ENCODE measurements at regions not wholly inside any gene's neighbourhood (a gene's known extent, or its start where the extent isn't known, plus 50 kb on each side); places are given as distances from the start of the nearest gene placed in this dataset.

DNA sequence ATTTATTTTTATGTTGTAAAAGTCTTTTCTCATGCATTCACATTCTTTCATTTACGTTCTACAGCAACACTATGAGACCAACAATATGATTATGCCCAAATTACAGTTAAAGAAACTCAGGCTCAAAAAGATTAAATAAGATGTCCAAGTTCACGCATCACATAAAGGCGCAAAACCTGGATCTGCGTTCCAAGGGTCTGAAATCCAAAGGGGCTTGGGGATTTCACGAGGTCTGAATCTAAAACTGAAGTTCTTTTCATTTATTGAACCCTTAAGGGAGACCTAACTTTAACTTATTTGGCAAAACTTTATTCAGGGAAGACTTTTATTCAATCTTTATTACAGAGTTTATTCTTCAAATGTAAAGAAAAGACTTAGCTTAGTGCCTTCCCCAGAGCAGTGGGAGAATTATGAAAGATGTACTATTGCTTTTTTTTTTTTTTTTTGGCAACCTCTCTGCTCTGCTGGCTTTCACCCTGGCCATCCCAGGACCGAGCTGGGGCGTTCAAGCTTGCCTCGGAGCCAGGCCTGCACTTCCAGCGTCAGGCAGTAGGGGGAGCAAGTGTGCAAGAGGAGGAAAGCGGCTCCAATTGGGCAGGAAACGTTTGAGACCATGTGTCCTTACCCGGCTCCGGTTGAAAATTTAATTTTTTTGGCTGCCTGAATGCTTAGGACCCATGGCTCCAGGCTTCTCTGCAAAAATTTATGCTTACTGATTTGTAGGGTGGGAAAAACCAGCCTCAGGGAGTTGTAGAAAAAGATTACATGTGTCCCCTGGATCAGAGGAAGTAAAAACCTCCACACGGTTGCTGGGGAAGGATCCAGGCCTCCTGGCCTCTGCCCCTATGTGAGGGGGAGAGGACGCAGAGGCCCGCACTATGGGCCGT lies 344.3 kb upstream of the KLF3 start (continued):
- no peak for TF ChIP-seq PTBP1 (IDR thresholded peaks at IDR 0.05; ENCODE audit: low read depth, low read length, poor library complexity, severe bottlenecking)
- TF ChIP-seq ZNF781 (CRISPR knock-in tag; IDR thresholded peaks at IDR 0.05; ENCODE audit: borderline replicate concordance, not compliant biosample characterization) = peak; percentile 16
- no peak for TF ChIP-seq AGO2 (optimal IDR thresholded peaks at IDR 0.05; ENCODE audit: low read depth, low read length)
- TF ChIP-seq, protein P1, sequence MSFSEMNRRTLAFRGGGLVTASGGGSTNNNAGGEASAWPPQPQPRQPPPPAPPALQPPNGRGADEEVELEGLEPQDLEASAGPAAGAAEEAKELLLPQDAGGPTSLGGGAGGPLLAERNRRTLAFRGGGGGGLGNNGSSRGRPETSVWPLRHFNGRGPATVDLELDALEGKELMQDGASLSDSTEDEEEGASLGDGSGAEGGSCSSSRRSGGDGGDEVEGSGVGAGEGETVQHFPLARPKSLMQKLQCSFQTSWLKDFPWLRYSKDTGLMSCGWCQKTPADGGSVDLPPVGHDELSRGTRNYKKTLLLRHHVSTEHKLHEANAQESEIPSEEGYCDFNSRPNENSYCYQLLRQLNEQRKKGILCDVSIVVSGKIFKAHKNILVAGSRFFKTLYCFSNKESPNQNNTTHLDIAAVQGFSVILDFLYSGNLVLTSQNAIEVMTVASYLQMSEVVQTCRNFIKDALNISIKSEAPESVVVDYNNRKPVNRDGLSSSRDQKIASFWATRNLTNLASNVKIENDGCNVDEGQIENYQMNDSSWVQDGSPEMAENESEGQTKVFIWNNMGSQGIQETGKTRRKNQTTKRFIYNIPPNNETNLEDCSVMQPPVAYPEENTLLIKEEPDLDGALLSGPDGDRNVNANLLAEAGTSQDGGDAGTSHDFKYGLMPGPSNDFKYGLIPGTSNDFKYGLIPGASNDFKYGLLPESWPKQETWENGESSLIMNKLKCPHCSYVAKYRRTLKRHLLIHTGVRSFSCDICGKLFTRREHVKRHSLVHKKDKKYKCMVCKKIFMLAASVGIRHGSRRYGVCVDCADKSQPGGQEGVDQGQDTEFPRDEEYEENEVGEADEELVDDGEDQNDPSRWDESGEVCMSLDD (CRISPR knock-in tag; IDR thresholded peaks at IDR 0.05; ENCODE audit: borderline replicate concordance) = no peak
- no peak for TF ChIP-seq ZNF10 (CRISPR knock-in tag; IDR thresholded peaks at IDR 0.05; ENCODE audit: borderline replicate concordance, low read depth)
- TF ChIP-seq SYNCRIP (IDR thresholded peaks at IDR 0.05; ENCODE audit: insufficient read depth, low read depth, low read length) = no peak
- TF ChIP-seq, protein P2, sequence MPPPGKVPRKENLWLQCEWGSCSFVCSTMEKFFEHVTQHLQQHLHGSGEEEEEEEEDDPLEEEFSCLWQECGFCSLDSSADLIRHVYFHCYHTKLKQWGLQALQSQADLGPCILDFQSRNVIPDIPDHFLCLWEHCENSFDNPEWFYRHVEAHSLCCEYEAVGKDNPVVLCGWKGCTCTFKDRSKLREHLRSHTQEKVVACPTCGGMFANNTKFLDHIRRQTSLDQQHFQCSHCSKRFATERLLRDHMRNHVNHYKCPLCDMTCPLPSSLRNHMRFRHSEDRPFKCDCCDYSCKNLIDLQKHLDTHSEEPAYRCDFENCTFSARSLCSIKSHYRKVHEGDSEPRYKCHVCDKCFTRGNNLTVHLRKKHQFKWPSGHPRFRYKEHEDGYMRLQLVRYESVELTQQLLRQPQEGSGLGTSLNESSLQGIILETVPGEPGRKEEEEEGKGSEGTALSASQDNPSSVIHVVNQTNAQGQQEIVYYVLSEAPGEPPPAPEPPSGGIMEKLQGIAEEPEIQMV (CRISPR knock-in tag; IDR thresholded peaks at IDR 0.05; ENCODE audit: low read depth) = no peak
- no peak for TF ChIP-seq ZNF616 (CRISPR knock-in tag; IDR thresholded peaks at IDR 0.05; ENCODE audit: low read depth)
- TF ChIP-seq ESRRA (CRISPR knock-in tag; IDR thresholded peaks at IDR 0.05; ENCODE audit: low read depth) = no peak
- TF ChIP-seq, protein P3, sequence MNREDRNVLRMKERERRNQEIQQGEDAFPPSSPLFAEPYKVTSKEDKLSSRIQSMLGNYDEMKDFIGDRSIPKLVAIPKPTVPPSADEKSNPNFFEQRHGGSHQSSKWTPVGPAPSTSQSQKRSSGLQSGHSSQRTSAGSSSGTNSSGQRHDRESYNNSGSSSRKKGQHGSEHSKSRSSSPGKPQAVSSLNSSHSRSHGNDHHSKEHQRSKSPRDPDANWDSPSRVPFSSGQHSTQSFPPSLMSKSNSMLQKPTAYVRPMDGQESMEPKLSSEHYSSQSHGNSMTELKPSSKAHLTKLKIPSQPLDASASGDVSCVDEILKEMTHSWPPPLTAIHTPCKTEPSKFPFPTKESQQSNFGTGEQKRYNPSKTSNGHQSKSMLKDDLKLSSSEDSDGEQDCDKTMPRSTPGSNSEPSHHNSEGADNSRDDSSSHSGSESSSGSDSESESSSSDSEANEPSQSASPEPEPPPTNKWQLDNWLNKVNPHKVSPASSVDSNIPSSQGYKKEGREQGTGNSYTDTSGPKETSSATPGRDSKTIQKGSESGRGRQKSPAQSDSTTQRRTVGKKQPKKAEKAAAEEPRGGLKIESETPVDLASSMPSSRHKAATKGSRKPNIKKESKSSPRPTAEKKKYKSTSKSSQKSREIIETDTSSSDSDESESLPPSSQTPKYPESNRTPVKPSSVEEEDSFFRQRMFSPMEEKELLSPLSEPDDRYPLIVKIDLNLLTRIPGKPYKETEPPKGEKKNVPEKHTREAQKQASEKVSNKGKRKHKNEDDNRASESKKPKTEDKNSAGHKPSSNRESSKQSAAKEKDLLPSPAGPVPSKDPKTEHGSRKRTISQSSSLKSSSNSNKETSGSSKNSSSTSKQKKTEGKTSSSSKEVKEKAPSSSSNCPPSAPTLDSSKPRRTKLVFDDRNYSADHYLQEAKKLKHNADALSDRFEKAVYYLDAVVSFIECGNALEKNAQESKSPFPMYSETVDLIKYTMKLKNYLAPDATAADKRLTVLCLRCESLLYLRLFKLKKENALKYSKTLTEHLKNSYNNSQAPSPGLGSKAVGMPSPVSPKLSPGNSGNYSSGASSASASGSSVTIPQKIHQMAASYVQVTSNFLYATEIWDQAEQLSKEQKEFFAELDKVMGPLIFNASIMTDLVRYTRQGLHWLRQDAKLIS (CRISPR knock-in tag; IDR thresholded peaks at IDR 0.05) = no peak
- no peak for TF ChIP-seq ZFP82 (CRISPR knock-in tag; IDR thresholded peaks at IDR 0.05; ENCODE audit: borderline replicate concordance)
- no peak for TF ChIP-seq MXI1 (IDR thresholded peaks at IDR 0.05; ENCODE audit: borderline replicate concordance, low read depth, low read length)
- TF ChIP-seq CAMTA2 (CRISPR knock-in tag; IDR thresholded peaks at IDR 0.05; ENCODE audit: borderline replicate concordance) = no peak
- TF ChIP-seq FOSL2 (CRISPR knock-in tag; IDR thresholded peaks at IDR 0.05) = peak; percentile 35; the same call in 1 of the 2 replicates
- TF ChIP-seq CEBPB (IDR thresholded peaks at IDR 0.05; ENCODE audit: borderline replicate concordance, low read depth, low read length) = no peak
- TF ChIP-seq ZNF782 (CRISPR knock-in tag; IDR thresholded peaks at IDR 0.05; ENCODE audit: borderline replicate concordance) = no peak
- TF ChIP-seq BRCA1 (CRISPR knock-in tag; IDR thresholded peaks at IDR 0.05) = no peak
- TF ChIP-seq ZFP36L1 (CRISPR knock-in tag; IDR thresholded peaks at IDR 0.05) = no peak
- TF ChIP-seq ELF1 (CRISPR knock-in tag; IDR thresholded peaks at IDR 0.05) = no peak
